ENCODE measurements at regions not wholly inside any gene's neighbourhood (a gene's known extent, or its start where the extent isn't known, plus 50 kb on each side); places are given as distances from the start of the nearest gene placed in this dataset.
A peak's percentile ranks its signal among the peaks of the same experiment; 100 is the strongest.
"Not testable (repeated sequence)": the region's sequence is repeated elsewhere in the genome, so short reads cannot be mapped to it uniquely, and the experiment has no call there.

DNA sequence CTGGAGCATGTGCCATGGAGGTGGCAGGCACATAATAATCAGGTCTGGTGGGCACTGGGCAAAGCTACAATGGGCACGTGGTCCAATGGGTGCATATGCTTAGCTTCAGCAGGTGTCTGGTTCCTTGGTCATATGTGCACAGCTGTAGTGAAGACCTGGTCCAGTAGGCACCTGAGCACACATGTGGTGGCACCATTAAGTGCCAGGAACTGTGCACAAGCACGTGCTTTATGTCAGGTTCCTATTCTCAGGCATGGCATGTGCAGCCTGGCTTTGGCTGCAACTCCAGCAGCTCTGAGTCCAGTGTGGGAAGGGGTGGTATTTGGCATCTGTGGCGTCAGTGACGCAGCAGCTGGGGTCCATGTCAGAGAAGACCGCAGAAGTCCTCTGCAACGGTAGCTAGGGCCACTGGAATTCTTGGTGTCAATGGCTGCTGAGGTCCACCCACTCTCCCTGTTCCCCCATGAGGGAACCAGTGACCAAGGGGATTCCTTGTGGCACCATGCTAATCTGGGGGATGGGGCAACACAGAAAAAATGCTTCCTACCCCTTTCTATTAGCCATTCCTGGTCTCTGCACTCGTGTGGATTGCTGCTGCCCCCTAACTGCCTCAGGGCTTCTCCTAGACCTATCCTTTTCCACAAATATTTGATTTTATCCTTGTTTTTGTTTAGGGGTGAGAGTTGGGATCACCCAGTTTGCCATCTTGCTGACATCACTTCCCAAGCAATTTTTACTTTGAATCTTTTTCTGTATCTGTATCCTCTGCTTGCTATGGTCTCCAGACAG, 262.9 kb upstream of the MAP2 start:
- DNase-seq (ENCODE audit: low read depth) = no peak

GRCh38 chr2:209162129-209162528, 261.7 kb upstream of the MAP2 start:
- DNase-seq (ENCODE audit: low read depth) = no peak

- no peak for DNase-seq (ENCODE audit: low read depth)
These were observed 241.9 kb upstream of the MAP2 start for GRCh38 chr2:209181984-209182383.

GRCh38 chr2:209186886-209187285, 237.0 kb upstream of the MAP2 start:
- not testable (repeated sequence) for DNase-seq (ENCODE audit: low read depth)

- DNase-seq (ENCODE audit: low read depth) = no peak
These were observed 234.0 kb upstream of the MAP2 start for GRCh38 chr2:209189893-209190292.

DNA sequence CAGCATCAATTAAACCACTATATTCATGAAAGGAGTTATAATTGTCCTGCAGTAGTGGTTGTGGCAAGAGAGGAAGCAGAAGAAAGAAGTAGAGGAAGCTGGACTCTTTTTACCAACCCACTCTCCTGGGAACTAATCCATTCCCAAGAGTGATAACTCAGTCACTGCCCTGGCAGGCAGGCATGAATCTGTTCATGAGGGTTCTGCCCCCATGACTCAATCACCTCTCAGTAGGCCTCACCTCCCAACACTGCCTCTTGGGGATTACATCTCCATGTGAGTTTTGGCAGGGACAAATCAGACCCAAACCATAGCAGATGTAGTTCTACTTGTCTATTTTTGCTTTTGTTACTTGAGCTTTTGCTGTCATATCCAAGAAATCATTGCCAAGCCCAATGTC, 232.7 kb upstream of the MAP2 start:
- DNase-seq (ENCODE audit: low read depth) = no peak

GRCh38 chr2:209194717-209195116, 229.1 kb upstream of the MAP2 start:
- DNase-seq (ENCODE audit: low read depth) = no peak

- DNase-seq (ENCODE audit: low read depth) = peak; percentile 8
These were observed 215.6 kb upstream of the MAP2 start for GRCh38 chr2:209208211-209208610.

DNA sequence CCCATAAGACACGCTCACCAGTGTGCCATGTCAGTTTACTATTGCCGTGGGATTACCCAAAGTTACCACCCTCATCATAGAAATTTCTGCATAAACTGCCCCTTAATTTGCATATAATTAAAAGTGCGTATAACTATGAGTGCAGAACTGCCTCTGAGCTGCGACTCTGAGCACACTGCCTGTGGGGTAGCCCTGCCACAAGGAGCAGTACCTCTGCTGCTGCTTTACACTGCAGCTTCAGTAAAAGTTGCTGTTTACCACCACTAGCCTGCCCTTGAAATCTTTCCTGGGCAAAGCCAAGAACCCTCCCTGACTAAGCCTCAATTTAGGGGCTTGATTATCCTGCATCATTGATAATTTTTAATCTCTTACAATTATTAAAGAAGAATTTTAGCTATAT, 213.9 kb upstream of the MAP2 start:
- DNase-seq (ENCODE audit: low read depth) = no peak

GRCh38 chr2:209230560-209230959, 193.3 kb upstream of the MAP2 start:
- no peak for DNase-seq (ENCODE audit: low read depth)

GRCh38 chr2:209236377-209236776, 187.5 kb upstream of the MAP2 start:
- no peak for DNase-seq (ENCODE audit: low read depth)

DNA sequence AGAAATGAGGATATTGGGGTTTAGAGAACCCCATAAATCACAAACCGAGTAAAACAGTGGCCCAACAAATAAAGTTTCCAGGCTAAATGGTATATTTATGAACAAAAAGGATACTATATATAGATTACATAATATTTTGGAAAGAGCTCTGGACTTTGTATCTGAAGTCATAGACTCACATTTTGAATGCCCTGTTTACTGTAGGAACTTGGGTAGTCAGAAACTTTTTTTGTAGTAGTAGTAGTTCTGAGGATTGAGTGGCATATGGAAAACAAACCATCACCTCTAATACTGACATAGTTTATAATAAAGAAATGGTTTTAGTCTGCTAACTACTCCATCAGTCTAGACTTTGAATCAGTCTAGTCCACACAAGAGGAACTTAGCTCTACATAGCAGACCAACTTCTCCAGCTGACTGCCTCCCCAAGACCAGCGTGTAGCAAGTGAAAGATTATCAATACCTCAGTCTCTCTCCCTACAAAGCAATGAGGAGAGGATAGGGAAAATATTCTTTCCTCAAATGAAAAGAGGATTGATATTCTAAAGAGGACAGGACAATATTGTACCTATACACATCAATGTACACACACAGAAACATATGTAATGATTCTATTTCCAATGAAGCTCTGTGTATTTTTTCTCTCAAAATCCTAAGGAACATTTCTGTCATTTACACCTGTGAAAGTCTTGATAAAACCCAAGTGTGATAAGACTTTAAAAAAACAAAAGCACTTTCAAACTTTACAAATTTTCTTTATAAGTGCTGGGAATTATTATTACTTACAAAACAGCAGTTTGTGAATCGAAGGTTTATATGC, 184.9 kb upstream of the MAP2 start:
- DNase-seq (ENCODE audit: low read depth) = no peak

- no peak for DNase-seq (ENCODE audit: low read depth)
These were observed 184.3 kb upstream of the MAP2 start for GRCh38 chr2:209239585-209239938.

DNA sequence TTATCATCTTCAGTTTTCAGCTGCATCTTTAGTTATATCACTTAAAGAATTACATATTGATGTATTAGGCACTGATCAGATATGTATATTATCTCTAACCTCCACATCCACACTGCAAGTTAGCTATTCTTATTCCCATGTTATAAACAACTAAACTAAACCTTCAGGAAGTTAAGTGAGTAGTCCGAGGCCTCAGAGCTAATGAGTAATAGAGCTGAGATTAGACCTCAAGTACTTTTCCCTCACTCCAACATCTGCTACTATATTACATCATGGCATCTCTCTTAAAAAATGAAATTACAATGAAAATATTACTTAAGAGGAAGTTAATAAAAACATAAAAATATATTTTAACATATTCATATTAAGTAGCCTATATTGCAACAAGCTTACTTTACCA, 183.6 kb upstream of the MAP2 start:
- no peak for DNase-seq (ENCODE audit: low read depth)

GRCh38 chr2:209253544-209253943, 170.3 kb upstream of the MAP2 start:
- DNase-seq (ENCODE audit: low read depth) = no peak

GRCh38 chr2:209259767-209260166, 164.1 kb upstream of the MAP2 start:
- DNase-seq (ENCODE audit: low read depth) = no peak

DNA sequence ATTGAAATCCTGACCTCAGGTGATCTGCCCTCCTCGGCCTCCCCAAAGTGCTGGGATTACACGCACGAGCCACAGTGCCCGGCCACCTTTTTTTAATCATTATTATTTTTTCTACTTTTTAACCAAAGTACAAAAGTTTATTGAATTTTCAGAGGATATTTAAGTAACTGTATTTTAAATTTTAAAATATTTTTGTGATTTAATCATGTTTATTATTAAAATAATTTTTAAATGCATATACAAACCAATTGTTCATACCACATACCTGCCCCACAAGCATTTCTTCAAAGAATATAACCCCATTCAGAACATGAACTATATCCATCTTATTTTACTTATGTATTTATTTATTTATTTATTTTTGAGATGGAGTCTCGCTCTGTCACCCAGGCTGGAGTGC, 163.6 kb upstream of the MAP2 start:
- no peak for DNase-seq (ENCODE audit: low read depth)

DNA sequence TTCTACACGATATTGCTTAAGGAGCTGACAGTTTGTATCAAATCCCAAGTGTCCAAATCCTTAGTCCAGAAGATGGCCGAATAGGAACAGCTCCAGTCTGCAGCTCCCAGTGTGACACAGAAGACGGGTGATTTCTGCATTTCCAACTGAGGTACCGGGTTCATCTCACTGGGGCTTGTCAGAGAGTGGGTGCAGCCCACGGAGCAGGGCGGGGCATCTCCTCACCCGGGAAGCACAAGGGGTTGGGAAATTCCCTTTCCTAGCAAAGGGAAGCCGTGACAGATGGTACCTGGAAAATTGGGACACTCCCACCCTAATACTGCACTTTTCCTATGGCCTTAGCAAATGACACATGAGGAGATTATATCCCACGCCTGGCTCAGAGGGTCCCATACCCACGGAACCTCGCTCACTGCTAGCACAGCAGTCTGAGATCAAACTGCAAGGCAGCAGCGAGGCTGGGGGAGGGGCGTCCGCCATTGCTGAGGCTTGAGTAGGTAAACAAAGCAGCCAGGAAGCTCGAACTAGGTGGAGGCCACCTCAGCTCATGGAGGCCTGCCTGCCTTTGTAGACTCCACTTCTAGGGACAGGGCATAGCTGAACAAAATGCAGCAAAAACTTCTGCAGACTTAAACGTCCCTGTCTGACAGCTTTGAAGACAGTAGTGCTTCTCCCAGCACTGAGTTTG, 162.3 kb upstream of the MAP2 start:
- DNase-seq (ENCODE audit: low read depth) = not testable (repeated sequence)

GRCh38 chr2:209269024-209269423, 154.8 kb upstream of the MAP2 start:
- DNase-seq (ENCODE audit: low read depth) = no peak

- DNase-seq (ENCODE audit: low read depth) = no peak
These were observed 147.8 kb upstream of the MAP2 start for GRCh38 chr2:209276000-209276399.

DNA sequence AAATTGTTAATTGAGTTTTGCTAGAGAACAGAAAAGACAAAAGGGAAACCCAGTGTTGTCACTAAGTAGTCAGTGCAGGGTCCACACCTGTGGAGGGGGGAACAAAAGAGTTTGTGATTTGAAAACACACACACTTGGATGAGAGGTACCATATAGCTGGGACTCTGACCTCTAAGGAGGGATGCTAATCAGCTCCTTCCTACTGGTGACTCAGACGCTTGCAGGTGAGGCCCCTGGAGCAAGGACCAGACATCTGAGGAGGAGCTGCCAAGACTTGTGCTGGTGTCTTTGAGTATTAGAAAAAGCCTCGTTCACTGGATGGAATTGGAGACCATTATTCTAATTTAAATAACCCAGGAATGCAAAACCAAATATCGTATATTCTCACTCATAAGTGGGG, 146.4 kb upstream of the MAP2 start:
- DNase-seq (ENCODE audit: low read depth) = no peak

DNA sequence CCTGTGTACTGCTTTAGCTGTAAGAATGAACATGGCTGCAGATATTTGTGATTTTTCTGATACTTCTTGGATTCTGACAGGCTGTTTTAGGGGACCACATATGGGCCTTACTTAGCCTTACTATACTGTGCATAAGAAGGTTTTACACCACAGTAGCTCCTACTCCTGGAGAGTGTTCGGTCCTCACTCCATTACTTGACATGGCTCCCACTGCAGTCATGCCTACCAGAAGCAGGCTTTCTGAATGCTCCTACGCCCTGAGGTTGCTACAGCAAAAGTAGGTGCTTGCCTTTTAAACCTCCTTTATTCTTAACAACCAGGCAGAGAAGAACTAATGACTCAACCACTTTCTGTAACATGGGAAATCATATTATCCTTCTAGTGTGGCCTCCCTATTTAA, 125.2 kb upstream of the MAP2 start:
- DNase-seq (ENCODE audit: low read depth) = no peak

DNA sequence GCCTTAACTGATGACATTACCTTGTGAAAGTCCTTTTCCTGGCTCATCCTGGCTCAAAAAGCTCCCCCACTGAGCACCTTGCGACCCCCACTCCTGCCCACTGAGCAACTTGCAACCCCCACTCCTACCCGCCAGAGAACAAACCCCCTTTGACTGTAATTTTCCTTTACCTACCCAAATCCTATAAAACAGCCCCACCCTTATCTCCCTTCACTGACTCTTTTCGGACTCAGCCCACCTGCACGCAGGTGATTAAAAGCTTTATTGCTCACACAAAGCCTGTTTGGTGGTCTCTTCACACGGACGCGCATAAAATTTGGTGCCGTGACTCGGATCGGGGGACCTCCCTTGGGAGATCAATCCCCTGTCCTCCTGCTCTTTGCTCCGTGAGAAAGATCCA, 124.4 kb upstream of the MAP2 start:
- DNase-seq (ENCODE audit: low read depth) = not testable (repeated sequence)
